MM.1S (cell line): ENCODE measurements at regions not wholly inside any gene's neighbourhood (a gene's known extent, or its start where the extent isn't known, plus 50 kb on each side); places are given as distances from the start of the nearest gene placed in this dataset.

Experiments
- CTCF ChIP-seq: fragments of 300-600 bp; sonication (generic); IDR thresholded peaks from 2 replicates; pipeline ENCODE4 v1.5.1; 2016; ENCODE audit warnings: antibody characterized with exemption, low read length, mixed read lengths
- EZH2 ChIP-seq: fragments of 300-600 bp; sonication (generic); optimal IDR thresholded peaks from 2 replicates; pipeline ENCODE3; 2017; ENCODE audit warnings: low read depth, mild to moderate bottlenecking, antibody characterized with exemption, low read length, mixed read lengths
- EZH2phosphoT487 ChIP-seq: fragments of 300-600 bp; sonication (generic); IDR thresholded peaks from 2 replicates; pipeline ENCODE4 v1.6.1; 2018; ENCODE audit warnings: antibody characterized with exemption, low read length

GRCh38 chr16:79769270-79769927 is 168.9 kb upstream of the MAF start:
- TF ChIP-seq CTCF (no peak), EZH2 (no peak), EZH2phosphoT487 (no peak)
